Loucy (cell line): ENCODE measurements at regions not wholly inside any gene's neighbourhood (a gene's known extent, or its start where the extent isn't known, plus 50 kb on each side); places are given as distances from the start of the nearest gene placed in this dataset.

Source experiments
- CTCF ChIP-seq: fragments of 200-600 bp; sonication (generic); conservative IDR thresholded peaks from 2 replicates; pipeline ENCODE4 v1.5.1; 2014; ENCODE audit warnings: mild to moderate bottlenecking, antibody characterized with exemption, low read length
- EZH2phosphoT487 ChIP-seq: fragments of 200-600 bp; IDR thresholded peaks from 2 replicates; pipeline ENCODE4 v1.6.1; 2018; ENCODE audit warnings: antibody characterized with exemption, mild to moderate bottlenecking, moderate library complexity, borderline replicate concordance

DNA sequence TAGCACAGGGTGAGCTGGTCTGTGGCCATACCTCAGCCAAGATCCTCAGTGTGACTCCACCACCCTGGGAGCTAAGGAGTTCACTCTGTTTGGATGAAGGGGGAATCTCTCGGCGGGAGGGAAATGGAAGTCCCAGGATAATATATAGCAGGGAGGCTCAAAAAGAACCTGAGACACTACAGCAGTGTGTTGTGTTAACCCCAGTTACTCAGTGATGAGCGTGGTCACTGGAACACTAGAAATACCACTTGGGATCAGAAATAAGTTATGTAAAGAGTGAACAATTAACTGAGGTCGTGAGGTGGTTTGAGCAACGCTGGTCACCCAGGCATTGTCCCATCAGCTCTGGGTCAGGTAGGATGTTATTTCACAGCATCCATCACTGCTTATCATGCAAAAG lies 59.3 kb upstream of the ADAMTS16 start:
- TF ChIP-seq CTCF = no peak
- TF ChIP-seq EZH2phosphoT487 = no peak
